ENCODE measurements at regions not wholly inside any gene's neighbourhood (a gene's known extent, or its start where the extent isn't known, plus 50 kb on each side); places are given as distances from the start of the nearest gene placed in this dataset.

GRCh38 chr3:194775266-194775665 lies 89.6 kb downstream of the FAM43A start:
- no peak for TF ChIP-seq POLR2A (IDR thresholded peaks at IDR 0.05)
- no peak for TF ChIP-seq CTCF (IDR thresholded peaks at IDR 0.05)

Data from testis (tissue), 2 donors.